Uterus (tissue), 2 donors: ENCODE measurements at regions not wholly inside any gene's neighbourhood (a gene's known extent, or its start where the extent isn't known, plus 50 kb on each side); places are given as distances from the start of the nearest gene placed in this dataset.

Experiments used
- POLR2A ChIP-seq, 2 donors: fragments of 450-650 bp; IDR thresholded peaks; one replicate each; pipeline ENCODE4 v1.6.1; 2016; ENCODE audit warnings: antibody characterized with exemption in 2 of 2, mild to moderate bottlenecking in 1 of 2, moderate library complexity in 1 of 2
- TF ChIP-seq, protein P1 (sequence below), 4 experiments: fragments of 200-600 bp in 2 of 4; fragments of 450-650 bp in 2 of 4; sonication (generic) in 2 of 4; IDR thresholded peaks; one replicate each; pipeline ENCODE4 v1.5.1; 2016 to 2019; ENCODE audit warnings: antibody characterized with exemption in 4 of 4, mild to moderate bottlenecking in 2 of 4, moderate library complexity in 1 of 4

- TF ChIP-seq, protein P1, sequence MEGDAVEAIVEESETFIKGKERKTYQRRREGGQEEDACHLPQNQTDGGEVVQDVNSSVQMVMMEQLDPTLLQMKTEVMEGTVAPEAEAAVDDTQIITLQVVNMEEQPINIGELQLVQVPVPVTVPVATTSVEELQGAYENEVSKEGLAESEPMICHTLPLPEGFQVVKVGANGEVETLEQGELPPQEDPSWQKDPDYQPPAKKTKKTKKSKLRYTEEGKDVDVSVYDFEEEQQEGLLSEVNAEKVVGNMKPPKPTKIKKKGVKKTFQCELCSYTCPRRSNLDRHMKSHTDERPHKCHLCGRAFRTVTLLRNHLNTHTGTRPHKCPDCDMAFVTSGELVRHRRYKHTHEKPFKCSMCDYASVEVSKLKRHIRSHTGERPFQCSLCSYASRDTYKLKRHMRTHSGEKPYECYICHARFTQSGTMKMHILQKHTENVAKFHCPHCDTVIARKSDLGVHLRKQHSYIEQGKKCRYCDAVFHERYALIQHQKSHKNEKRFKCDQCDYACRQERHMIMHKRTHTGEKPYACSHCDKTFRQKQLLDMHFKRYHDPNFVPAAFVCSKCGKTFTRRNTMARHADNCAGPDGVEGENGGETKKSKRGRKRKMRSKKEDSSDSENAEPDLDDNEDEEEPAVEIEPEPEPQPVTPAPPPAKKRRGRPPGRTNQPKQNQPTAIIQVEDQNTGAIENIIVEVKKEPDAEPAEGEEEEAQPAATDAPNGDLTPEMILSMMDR (IDR thresholded peaks at IDR 0.05): no peak
- no peak for TF ChIP-seq POLR2A (IDR thresholded peaks at IDR 0.05)
Observed at GRCh38 chr6:163651915-163652668, 237.6 kb downstream of the QKI start.
